Thymus (tissue), 11 donors: ENCODE measurements at regions not wholly inside any gene's neighbourhood (a gene's known extent, or its start where the extent isn't known, plus 50 kb on each side); places are given as distances from the start of the nearest gene placed in this dataset.

Experiments
- DNase-seq, 9 donors: peaks; one replicate each; pipeline ENCODE4 v3.0.0-alpha.2; 2013; ENCODE audit warnings: low spot score in 9 of 9, low read depth in 6 of 9, missing footprints in 1 of 9
- H3K27ac ChIP-seq, 2 donors: one replicate each; pipeline ENCODE4 v1.5.1; 2013; ENCODE audit warnings: control low read depth in 1 of 2, low read depth in 1 of 2, low read length in 1 of 2, mild to moderate bottlenecking in 1 of 2, moderate library complexity in 1 of 2
- H3K27me3 ChIP-seq, 2 donors: one replicate each; pipeline ENCODE4 v1.5.1; 2013; ENCODE audit warnings: low read length in 1 of 2; ENCODE audit not compliant: control insufficient read depth in 2 of 2, insufficient read depth in 1 of 2
- H3K36me3 ChIP-seq, 2 donors: one replicate each; pipeline ENCODE4 v1.5.1; 2013; ENCODE audit warnings: low read length in 1 of 2, mild to moderate bottlenecking in 1 of 2, moderate library complexity in 1 of 2; ENCODE audit not compliant: control insufficient read depth in 2 of 2, insufficient read depth in 2 of 2
- H3K4me1 ChIP-seq, 2 donors: one replicate each; pipeline ENCODE4 v1.5.1; 2013; ENCODE audit warnings: low read length in 2 of 2; ENCODE audit not compliant: control insufficient read depth in 2 of 2, insufficient read depth in 2 of 2
- H3K4me3 ChIP-seq, 2 donors: one replicate each; pipeline ENCODE4 v1.5.1; 2013; ENCODE audit warnings: low read length in 2 of 2, control low read depth in 1 of 2, mild to moderate bottlenecking in 1 of 2
- H3K9me3 ChIP-seq, 2 donors: one replicate each; pipeline ENCODE4 v1.5.1; 2013; ENCODE audit warnings: low read length in 1 of 2, mild to moderate bottlenecking in 1 of 2; ENCODE audit not compliant: control insufficient read depth in 2 of 2, insufficient read depth in 1 of 2
- WGBS: extraction: QIAGEN DNeasy Blood & Tissue Kit; methylation state at CpG from one replicate; pipeline ENCODE4 v1.1.7; 2013; 5-methylcytosine and 5-hydroxymethylcytosine counted together
- donor health status: healthy.

DNA sequence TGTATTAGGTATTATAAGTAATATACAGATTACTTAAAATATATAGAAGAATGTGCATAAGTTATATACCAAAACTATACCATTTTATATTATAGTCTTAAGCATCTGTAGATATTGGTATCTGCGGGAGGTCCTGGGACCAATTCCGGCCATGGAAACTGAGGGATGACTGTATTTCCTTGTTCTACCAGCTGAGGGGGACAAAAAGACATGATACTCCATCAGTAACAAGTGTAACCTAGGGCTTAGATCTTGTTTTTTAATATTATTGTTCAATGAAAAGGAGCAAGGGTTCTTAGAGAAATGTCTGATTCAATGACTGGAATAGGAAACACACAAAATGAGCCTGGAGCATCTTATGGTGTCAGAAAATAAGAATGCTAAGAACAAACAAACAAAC is 752.5 kb downstream of the CCSER2 start:
- H3K36me3 ChIP-seq = no peaks in the 10 kb centered on the region
- H3K27ac ChIP-seq = no peak overlapping the region
- no peaks in the 10 kb centered on the region for H3K27me3 ChIP-seq
- H3K4me1 ChIP-seq = no peaks in the 10 kb centered on the region
- 69% methylated on average over 2 of the region's 2 CpGs for WGBS
- no peak overlapping the region for H3K4me3 ChIP-seq
- DNase-seq = no peak
- peaks cover 0 to 3% of the 10 kb centered on the region in 2 donors for H3K9me3 ChIP-seq

DNA sequence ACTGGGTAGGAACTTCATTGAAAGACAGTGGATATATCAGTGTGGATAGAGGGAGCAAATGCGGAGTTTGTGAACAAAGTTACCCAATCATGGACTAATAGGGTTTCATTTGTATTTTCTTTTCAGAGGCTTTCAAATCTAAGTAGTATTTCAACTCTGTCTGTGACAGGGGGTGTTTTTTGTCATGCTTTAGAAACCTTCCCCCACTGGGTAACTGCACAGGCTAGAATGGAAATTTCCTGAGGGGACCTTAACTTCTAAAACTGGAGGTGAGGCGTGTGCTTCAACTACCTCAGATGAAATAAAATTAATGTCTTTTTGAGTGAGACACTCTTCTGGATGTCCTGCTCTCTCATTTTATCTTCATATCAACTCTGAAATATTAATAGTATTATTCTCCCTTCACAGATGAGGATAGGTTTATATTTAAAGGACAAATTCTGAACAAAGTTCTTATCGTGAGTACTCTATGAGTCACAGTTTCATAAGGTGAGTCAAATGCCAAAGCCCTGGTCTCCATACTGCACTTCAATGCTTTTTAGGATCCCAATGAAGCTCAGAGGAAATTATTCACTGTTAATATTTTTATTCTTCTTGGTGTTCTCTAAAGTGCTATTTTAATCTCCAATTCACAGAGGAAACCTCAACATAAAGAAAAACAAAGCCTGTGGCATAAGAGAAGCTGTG is 770.6 kb downstream of the CCSER2 start:
- Histone ChIP-seq H3K4me3 (no peak overlapping the region), H3K36me3 (no peaks in the 10 kb centered on the region), H3K27ac (no peak overlapping the region), H3K9me3 (peaks cover 0 to 2% of the 10 kb centered on the region in 2 donors), H3K27me3 (no peaks in the 10 kb centered on the region), H3K4me1 (no peaks in the 10 kb centered on the region)
- DNase-seq = no peak
- 94% methylated on average over 3 of the region's 3 CpGs for WGBS

DNA sequence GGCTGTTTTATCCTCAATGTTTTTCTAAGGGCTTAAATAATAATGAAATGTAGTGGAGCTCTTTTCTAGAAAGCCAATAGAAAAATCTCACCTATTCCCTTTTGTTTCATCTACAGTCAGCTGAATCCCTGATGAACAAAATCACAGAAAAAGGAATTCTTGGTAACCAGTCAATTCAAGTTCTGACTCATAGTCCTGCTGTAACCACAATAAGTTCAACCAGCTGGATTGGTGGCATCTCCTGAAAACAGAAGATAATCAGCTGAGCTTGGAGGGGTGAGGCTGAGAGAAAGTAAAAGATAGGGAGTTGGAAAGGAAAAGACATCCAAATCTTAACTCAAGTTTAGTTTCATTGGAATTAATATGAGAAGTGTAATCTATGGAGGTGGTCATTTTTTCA is 772.1 kb downstream of the CCSER2 start:
- no peaks in the 10 kb centered on the region for H3K4me1 ChIP-seq
- no peak overlapping the region for H3K27ac ChIP-seq
- H3K36me3 ChIP-seq = no peaks in the 10 kb centered on the region
- H3K27me3 ChIP-seq = no peaks in the 10 kb centered on the region
- H3K4me3 ChIP-seq = no peak overlapping the region
- H3K9me3 ChIP-seq = peaks cover 0 to 5% of the 10 kb centered on the region in 2 donors
- DNase-seq = no peak

DNA sequence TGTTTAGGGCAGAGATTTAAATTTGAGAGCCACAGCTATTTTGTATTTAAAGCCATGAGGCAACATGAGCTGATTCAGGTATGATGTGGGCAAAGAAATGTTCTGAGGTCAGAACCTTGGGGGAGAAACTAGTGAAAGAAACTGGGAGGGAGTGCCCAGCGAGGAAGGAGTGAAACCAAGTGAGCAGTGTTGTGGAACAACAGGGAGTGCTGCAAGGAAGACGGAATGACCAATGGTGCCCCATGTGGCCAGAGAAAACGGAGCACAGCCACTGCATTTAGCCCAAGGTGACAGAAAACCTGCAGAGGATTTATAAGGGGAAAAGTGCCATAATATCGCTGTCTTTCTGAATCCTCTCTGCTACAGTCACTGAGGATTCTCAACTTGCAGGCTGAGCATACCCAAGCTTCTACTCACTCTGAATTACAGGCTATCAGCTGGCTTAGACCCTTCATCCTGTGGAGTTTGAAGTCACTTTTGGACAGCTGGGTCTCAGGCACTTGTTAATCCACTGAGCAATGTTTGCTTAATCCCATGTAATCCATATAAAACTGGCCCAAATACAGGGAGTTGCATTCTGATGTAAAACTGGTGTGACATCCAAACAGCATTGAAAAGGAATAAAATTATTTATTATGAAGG is 777.3 kb downstream of the CCSER2 start:
- DNase-seq = no peak
- Histone ChIP-seq H3K9me3 (peaks cover 0 to 5% of the 10 kb centered on the region in 2 donors), H3K4me1 (no peaks in the 10 kb centered on the region), H3K27me3 (no peaks in the 10 kb centered on the region), H3K36me3 (no peaks in the 10 kb centered on the region), H3K4me3 (no peak overlapping the region), H3K27ac (no peak overlapping the region)
- 78% methylated on average over 4 of the region's 4 CpGs for WGBS

DNA sequence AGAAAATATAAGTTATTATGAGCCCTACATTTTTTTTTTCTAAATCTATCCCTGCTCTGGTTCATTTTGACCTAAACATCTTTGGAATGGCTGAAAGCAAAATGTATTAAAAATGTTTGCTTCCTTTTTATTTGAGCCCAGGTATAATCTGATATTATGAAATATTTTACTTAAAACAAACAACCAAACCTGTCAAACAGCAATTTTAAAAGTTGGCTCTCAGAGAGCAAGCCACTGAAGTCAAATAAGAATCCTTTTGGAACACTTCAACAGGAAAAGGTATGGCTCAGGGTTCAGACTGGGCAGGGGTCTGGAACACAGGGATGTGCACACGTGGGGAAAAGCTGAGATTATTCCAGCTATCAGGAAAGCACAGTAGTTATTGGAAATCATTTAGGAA is 782.9 kb downstream of the CCSER2 start:
- no peaks in the 10 kb centered on the region for H3K4me1 ChIP-seq

DNA sequence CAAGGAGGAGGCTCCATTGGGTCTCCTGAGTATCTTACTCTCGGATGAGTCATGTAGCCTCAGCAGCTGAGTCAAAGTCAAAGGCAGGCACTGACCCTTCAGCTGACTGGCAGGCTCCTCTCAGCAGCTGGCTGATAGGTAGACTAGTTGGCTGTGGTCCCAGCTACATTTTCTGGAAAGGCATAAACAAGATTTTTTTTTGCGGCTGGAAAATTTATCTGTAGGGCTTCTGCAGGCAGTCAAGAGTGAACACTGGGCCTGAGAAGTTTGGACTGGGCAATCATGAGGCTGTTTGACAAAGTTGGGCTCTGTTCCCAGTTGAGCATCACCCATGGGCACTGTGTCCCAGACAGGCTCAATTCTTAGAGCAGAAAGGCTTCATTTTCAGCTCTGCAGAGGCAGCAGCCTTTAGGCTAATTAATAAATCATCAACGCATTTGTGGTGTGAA is 796.2 kb downstream of the CCSER2 start:
- Histone ChIP-seq H3K27ac (no peak overlapping the region), H3K27me3 (no peaks in the 10 kb centered on the region), H3K9me3 (peaks cover 0 to 7% of the 10 kb centered on the region in 2 donors), H3K36me3 (no peaks in the 10 kb centered on the region), H3K4me1 (no peaks in the 10 kb centered on the region), H3K4me3 (no peak overlapping the region)
- 89% methylated on average over 3 of the region's 3 CpGs for WGBS
- DNase-seq = no peak

More for the DNA sequence above, 782.9 kb downstream of the CCSER2 start:
- H3K9me3 ChIP-seq = no peaks in the 10 kb centered on the region
- no peaks in the 10 kb centered on the region for H3K27me3 ChIP-seq
- no peaks in the 10 kb centered on the region for H3K36me3 ChIP-seq
- H3K27ac ChIP-seq = no peak overlapping the region
- WGBS = 74% methylated on average over 1 of the region's 1 CpG
- H3K4me3 ChIP-seq = no peak overlapping the region
- no peak for DNase-seq

DNA sequence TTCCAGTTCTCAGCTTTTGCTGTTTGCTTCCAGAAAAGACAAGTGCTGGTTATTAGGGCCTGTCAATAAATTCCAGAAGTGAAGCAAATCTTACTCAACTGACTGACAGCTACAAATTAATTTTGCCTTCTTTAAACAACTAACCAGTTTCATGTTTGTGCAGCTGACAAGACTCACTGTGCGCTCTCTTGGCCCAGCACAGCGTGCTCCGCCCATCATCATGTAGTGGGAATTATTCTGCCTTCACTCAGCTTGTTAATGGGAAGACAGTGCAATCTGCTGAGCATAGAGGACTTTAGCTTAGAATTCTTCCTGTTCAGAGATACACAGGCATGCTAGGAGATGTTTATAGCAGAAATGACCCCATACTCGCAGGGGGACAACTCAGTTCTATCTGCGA is 808.9 kb downstream of the CCSER2 start:
- 95% methylated on average over 5 of the region's 5 CpGs for WGBS
- peaks cover 0 to 3% of the 10 kb centered on the region in 2 donors for H3K9me3 ChIP-seq
- no peak for DNase-seq
- H3K27me3 ChIP-seq = no peaks in the 10 kb centered on the region
- H3K4me1 ChIP-seq = no peaks in the 10 kb centered on the region
- no peak overlapping the region for H3K27ac ChIP-seq
- no peak overlapping the region for H3K4me3 ChIP-seq
- no peaks in the 10 kb centered on the region for H3K36me3 ChIP-seq

DNA sequence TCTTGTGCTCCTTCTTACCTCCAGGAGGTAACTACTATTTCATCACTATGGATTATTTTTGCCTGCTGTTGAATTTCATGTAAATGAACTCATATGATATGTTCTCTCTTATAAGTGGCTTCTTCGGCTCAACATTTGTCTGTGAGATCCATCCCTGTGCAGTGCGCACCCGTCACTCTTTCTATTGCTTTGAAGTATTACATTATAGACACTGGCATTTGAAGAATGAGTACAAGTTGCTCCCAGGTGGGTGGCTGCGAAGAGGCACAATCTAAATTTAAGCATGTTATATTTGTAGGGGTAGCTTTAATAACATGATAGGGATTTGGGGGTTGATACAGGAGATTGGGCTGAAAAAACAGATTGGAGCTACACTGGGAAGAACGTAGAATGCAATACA is 809.7 kb downstream of the CCSER2 start:
- H3K27ac ChIP-seq = no peak overlapping the region
- WGBS = 93% methylated on average over 5 of the region's 5 CpGs
- DNase-seq = no peak
- H3K9me3 ChIP-seq = peaks cover 0 to 3% of the 10 kb centered on the region in 2 donors
- H3K4me3 ChIP-seq = no peak overlapping the region
- no peaks in the 10 kb centered on the region for H3K36me3 ChIP-seq
- H3K27me3 ChIP-seq = no peaks in the 10 kb centered on the region
- H3K4me1 ChIP-seq = no peaks in the 10 kb centered on the region

DNA sequence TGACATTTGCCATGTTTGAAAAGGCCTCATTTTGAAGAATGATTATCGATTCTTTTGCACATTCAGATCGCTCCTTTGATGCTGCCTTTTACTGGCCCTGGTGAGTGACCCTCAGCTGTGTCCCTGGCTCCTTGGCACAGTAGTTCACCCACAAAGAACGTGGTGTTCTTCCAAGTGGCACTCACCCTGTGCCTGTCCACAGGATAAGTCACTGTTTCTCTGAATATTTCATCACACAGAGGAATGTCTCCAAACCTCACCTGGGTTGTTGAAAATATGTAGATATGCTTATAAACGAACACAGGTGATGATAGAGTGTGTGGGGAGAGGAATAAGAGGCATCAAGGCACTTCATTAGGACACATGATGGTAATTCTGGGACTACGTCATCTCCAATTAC is 810.7 kb downstream of the CCSER2 start:
- 73% methylated on average over 5 of the region's 5 CpGs for WGBS
- Histone ChIP-seq H3K4me3 (no peak overlapping the region), H3K27ac (no peak overlapping the region), H3K4me1 (no peaks in the 10 kb centered on the region), H3K9me3 (peaks cover 0 to 3% of the 10 kb centered on the region in 2 donors), H3K36me3 (no peaks in the 10 kb centered on the region), H3K27me3 (no peaks in the 10 kb centered on the region)
- no peak for DNase-seq
